H9 (cell line): ENCODE measurements at regions not wholly inside any gene's neighbourhood (a gene's known extent, or its start where the extent isn't known, plus 50 kb on each side); places are given as distances from the start of the nearest gene placed in this dataset.

Experiments
- DNase-seq: peaks from one replicate; pipeline ENCODE4 v3.0.0-alpha.2; 2017
- H2AFZ ChIP-seq: one replicate; pipeline ENCODE4 v1.6.1; 2013; ENCODE audit warnings: mild to moderate bottlenecking, low read length, control low read depth, moderate library complexity
- H2AK5ac ChIP-seq: 2 replicates; pipeline ENCODE4 v1.6.1; 2013; ENCODE audit warnings: low read length, control low read depth, mixed read lengths; ENCODE audit not compliant: insufficient read length
- H2BK120ac ChIP-seq: one replicate; pipeline ENCODE4 v1.6.1; 2013; ENCODE audit warnings: low read depth, mild to moderate bottlenecking, low read length, control low read depth, inconsistent platforms; ENCODE audit not compliant: poor library complexity, severe bottlenecking
- H2BK12ac ChIP-seq: 2 replicates; pipeline ENCODE4 v1.6.1; 2013; ENCODE audit warnings: low read length, control low read depth, mixed read lengths, low read depth; ENCODE audit not compliant: insufficient read length
- H2BK15ac ChIP-seq: 2 replicates; pipeline ENCODE4 v1.6.1; 2013; ENCODE audit warnings: low read depth, low read length, control low read depth
- H2BK20ac ChIP-seq: one replicate; pipeline ENCODE4 v1.6.1; 2013; ENCODE audit warnings: low read depth, mild to moderate bottlenecking, low read length, control low read depth, inconsistent platforms; ENCODE audit not compliant: poor library complexity, severe bottlenecking
- H2BK5ac ChIP-seq: 2 replicates; pipeline ENCODE4 v1.6.1; 2013; ENCODE audit warnings: low read length, control low read depth, mixed read lengths; ENCODE audit not compliant: insufficient read length
- H3K14ac ChIP-seq: 2 replicates; pipeline ENCODE4 v1.6.1; 2013; ENCODE audit warnings: low read length, control low read depth; ENCODE audit not compliant: insufficient read depth
- H3K18ac ChIP-seq: 2 replicates; pipeline ENCODE4 v1.6.1; 2013; ENCODE audit warnings: low read depth, mild to moderate bottlenecking, mixed read lengths, low read length, control low read depth; ENCODE audit not compliant: insufficient read length
- H3K23ac ChIP-seq: 2 replicates; pipeline ENCODE4 v1.6.1; 2013; ENCODE audit warnings: low read length, control low read depth, mixed read lengths, low read depth; ENCODE audit not compliant: insufficient read length
- H3K23me2 ChIP-seq: 2 replicates; pipeline ENCODE4 v1.6.1; 2013; ENCODE audit warnings: low read depth, mild to moderate bottlenecking, mixed read lengths, low read length, control low read depth; ENCODE audit not compliant: insufficient read length, poor library complexity, severe bottlenecking
- H3K27ac ChIP-seq: 2 replicates; pipeline ENCODE4 v1.5.1; 2013; ENCODE audit warnings: low read length, control low read depth, mixed read lengths, low read depth; ENCODE audit not compliant: insufficient read length
- H3K27me3 ChIP-seq: 2 replicates; pipeline ENCODE4 v1.6.1; 2013; ENCODE audit warnings: low read length, control low read depth, inconsistent platforms; ENCODE audit not compliant: insufficient read depth
- H3K4ac ChIP-seq: 2 replicates; pipeline ENCODE4 v1.6.1; 2013; ENCODE audit warnings: low read depth, mild to moderate bottlenecking, control low read depth, inconsistent platforms, low read length, moderate library complexity
- H3K4me1 ChIP-seq: 2 replicates; pipeline ENCODE4 v1.6.1; 2013; ENCODE audit warnings: low read length, control low read depth, inconsistent platforms; ENCODE audit not compliant: insufficient read depth
- H3K4me2 ChIP-seq: 2 replicates; pipeline ENCODE4 v1.6.1; 2013; ENCODE audit warnings: low read length, control low read depth, mixed read lengths; ENCODE audit not compliant: insufficient read length, insufficient read depth
- H3K56ac ChIP-seq: 2 replicates; pipeline ENCODE4 v1.6.1; 2013; ENCODE audit warnings: low read depth, mild to moderate bottlenecking, mixed read lengths, low read length, control low read depth; ENCODE audit not compliant: insufficient read length
- H3K79me1 ChIP-seq: 2 replicates; pipeline ENCODE4 v1.6.1; 2013; ENCODE audit warnings: low read depth, mild to moderate bottlenecking, moderate library complexity, low read length, control low read depth, inconsistent platforms; ENCODE audit not compliant: insufficient read depth, poor library complexity, severe bottlenecking
- H3K79me2 ChIP-seq: 2 replicates; pipeline ENCODE4 v1.6.1; 2013; ENCODE audit warnings: low read length, control low read depth, inconsistent platforms; ENCODE audit not compliant: insufficient read depth
- H3K9ac ChIP-seq: 2 replicates; pipeline ENCODE4 v1.6.1; 2013; ENCODE audit warnings: low read length, control low read depth, mixed read lengths; ENCODE audit not compliant: insufficient read length; ENCODE audit errors: extremely low read depth
- H3K9me3 ChIP-seq: one replicate; pipeline ENCODE4 v1.6.1; 2013; ENCODE audit warnings: low read depth, low read length, inconsistent platforms; ENCODE audit not compliant: control insufficient read depth
- H3T11ph ChIP-seq: one replicate; pipeline ENCODE4 v1.6.1; 2013; ENCODE audit warnings: mild to moderate bottlenecking, low read length, control low read depth, inconsistent platforms
- H4K20me1 ChIP-seq: one replicate; pipeline ENCODE4 v1.6.1; 2013; ENCODE audit not compliant: control insufficient read depth, insufficient read length, insufficient read depth
- H4K5ac ChIP-seq: 2 replicates; pipeline ENCODE4 v1.6.1; 2013; ENCODE audit warnings: low read depth, mild to moderate bottlenecking, mixed read lengths, low read length, control low read depth; ENCODE audit not compliant: insufficient read length
- H4K8ac ChIP-seq: replicated peaks from 2 replicates; pipeline ENCODE4 v1.6.1; 2013; ENCODE audit warnings: low read length, control low read depth, mixed read lengths, low read depth; ENCODE audit not compliant: insufficient read length
- H4K91ac ChIP-seq: 2 replicates; pipeline ENCODE4 v1.6.1; 2013; ENCODE audit warnings: low read depth, mild to moderate bottlenecking, moderate library complexity, mixed read lengths, low read length, control low read depth; ENCODE audit not compliant: insufficient read length
- H3K27ac Mint-ChIP-seq, 3 experiments: 2 replicates in 2 of 3; 3 replicates in 1 of 3; pipeline ENCODE4 v1.8.0; 2020 to 2021; ENCODE audit warnings: mixed read lengths in 3 of 3, mild to moderate bottlenecking in 1 of 3, moderate library complexity in 1 of 3
- H3K27me3 Mint-ChIP-seq: 2 replicates; pipeline ENCODE4 v1.8.0; 2021; ENCODE audit warnings: low read depth, mild to moderate bottlenecking, moderate library complexity, mixed read lengths
- H3K36me3 Mint-ChIP-seq, 3 experiments: 2 replicates in 2 of 3; 3 replicates in 1 of 3; pipeline ENCODE4 v1.8.0; 2020 to 2021; ENCODE audit warnings: low read depth in 3 of 3, mixed read lengths in 3 of 3; ENCODE audit not compliant: insufficient read depth in 1 of 3
- H3K4me1 Mint-ChIP-seq, 2 experiments: 2 replicates each; pipeline ENCODE4 v1.8.0; 2020; ENCODE audit warnings: mixed read lengths in 2 of 2
- H3K4me3 Mint-ChIP-seq, 2 experiments: 2 replicates in 1 of 2; 3 replicates in 1 of 2; pipeline ENCODE4 v1.8.0; 2020 to 2021; ENCODE audit warnings: mild to moderate bottlenecking in 2 of 2, mixed read lengths in 2 of 2, moderate library complexity in 1 of 2
- H3K9me3 Mint-ChIP-seq, 2 experiments: 2 replicates in 1 of 2; 3 replicates in 1 of 2; pipeline ENCODE4 v1.8.0; 2020; ENCODE audit warnings: mild to moderate bottlenecking in 2 of 2, mixed read lengths in 2 of 2, moderate library complexity in 1 of 2
- whole genome bisulfite sequencing: extraction: QIAGEN DNeasy Blood & Tissue Kit; methylation state at CpG from one replicate; pipeline ENCODE4 v1.1.7; 2013; ENCODE audit warnings: missing lambda C conversion rate, low lambda C conversion rate, mixed read lengths; ENCODE audit not compliant: insufficient read length; ENCODE audit errors: extremely low coverage; 5-methylcytosine and 5-hydroxymethylcytosine counted together
- TF ChIP-seq, protein P1 (sequence below): fragments of 200-600 bp; sonication (generic); conservative IDR thresholded peaks from 3 replicates; pipeline ENCODE4 v1.8.0; 2021; ENCODE audit warnings: antibody characterized with exemption, mild to moderate bottlenecking

DNA sequence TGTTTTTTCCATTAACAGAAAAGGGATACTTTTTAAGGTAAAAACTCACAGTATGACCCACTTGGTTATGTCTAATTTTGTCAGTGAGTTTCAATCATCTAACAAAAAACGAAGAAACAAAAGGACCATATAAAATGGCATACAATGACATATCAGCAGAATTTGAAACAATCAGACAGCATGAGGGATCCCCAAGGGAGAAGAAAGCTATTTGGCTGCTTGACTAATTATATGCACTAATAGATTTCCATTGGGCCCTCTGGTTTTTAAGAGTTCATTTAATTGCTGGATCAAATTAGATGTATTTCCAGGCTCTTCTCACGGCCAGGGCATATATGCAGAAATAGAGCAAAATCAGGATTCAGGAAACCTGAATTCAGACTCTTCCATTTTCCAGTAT, 376.4 kb upstream of the GBE1 start:
- Mint-ChIP-seq H3K9me3 (peaks cover 0 to 4% of the 10 kb centered on the region in 2 experiments; a peak in 3 of 5 replicates), H3K4me3 (no peak overlapping the region), H3K27ac (no peak overlapping the region), H3K27me3 (no peaks in the 10 kb centered on the region), H3K36me3 (peaks cover 0 to 4% (median 0%) of the 10 kb centered on the region in 3 experiments; a peak in 1 of 7 replicates), H3K4me1 (no peaks in the 10 kb centered on the region)
- Histone ChIP-seq H3K18ac (no peak overlapping the region), H3K79me1 (no peaks in the 10 kb centered on the region), H3K4me2 (no peak overlapping the region), H4K20me1 (no peaks in the 10 kb centered on the region), H2AK5ac (no peak overlapping the region), H2AFZ (no peak overlapping the region), H2BK120ac (no peak overlapping the region), H4K91ac (no peak overlapping the region), H3T11ph (no peak overlapping the region), H3K23ac (no peak overlapping the region), H3K56ac (no peak overlapping the region), H3K9me3 (no peaks in the 10 kb centered on the region), H2BK5ac (no peak overlapping the region), H4K5ac (no peak overlapping the region), H3K23me2 (no peaks in the 10 kb centered on the region), H3K27me3 (no peaks in the 10 kb centered on the region), H2BK20ac (no peak overlapping the region), H3K27ac (no peak overlapping the region), H3K4ac (no peak overlapping the region), H2BK12ac (no peak overlapping the region), H4K8ac (no peak overlapping the region), H2BK15ac (no peak overlapping the region), H3K14ac (no peak overlapping the region), H3K9ac (no peak overlapping the region), H3K79me2 (no peaks in the 10 kb centered on the region), H3K4me1 (no peaks in the 10 kb centered on the region)
- no peak for DNase-seq
- TF ChIP-seq, protein P1, sequence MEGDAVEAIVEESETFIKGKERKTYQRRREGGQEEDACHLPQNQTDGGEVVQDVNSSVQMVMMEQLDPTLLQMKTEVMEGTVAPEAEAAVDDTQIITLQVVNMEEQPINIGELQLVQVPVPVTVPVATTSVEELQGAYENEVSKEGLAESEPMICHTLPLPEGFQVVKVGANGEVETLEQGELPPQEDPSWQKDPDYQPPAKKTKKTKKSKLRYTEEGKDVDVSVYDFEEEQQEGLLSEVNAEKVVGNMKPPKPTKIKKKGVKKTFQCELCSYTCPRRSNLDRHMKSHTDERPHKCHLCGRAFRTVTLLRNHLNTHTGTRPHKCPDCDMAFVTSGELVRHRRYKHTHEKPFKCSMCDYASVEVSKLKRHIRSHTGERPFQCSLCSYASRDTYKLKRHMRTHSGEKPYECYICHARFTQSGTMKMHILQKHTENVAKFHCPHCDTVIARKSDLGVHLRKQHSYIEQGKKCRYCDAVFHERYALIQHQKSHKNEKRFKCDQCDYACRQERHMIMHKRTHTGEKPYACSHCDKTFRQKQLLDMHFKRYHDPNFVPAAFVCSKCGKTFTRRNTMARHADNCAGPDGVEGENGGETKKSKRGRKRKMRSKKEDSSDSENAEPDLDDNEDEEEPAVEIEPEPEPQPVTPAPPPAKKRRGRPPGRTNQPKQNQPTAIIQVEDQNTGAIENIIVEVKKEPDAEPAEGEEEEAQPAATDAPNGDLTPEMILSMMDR = no peak
- WGBS = no CpG with 5 or more reads among the region's 2 CpGs
